ENCODE measurements at regions not wholly inside any gene's neighbourhood (a gene's known extent, or its start where the extent isn't known, plus 50 kb on each side); places are given as distances from the start of the nearest gene placed in this dataset.

GRCh38 chr15:47184003-47184907 lies 533.0 kb upstream of the SEMA6D start:
- TF ChIP-seq HES4 (CRISPR knock-in tag; IDR thresholded peaks at IDR 0.05; ENCODE audit: borderline replicate concordance) (no peak), ZNF20 (CRISPR knock-in tag; IDR thresholded peaks at IDR 0.05) (no peak), ZNF331 (CRISPR knock-in tag; IDR thresholded peaks at IDR 0.05) (no peak), SMAD3 (CRISPR knock-in tag; IDR thresholded peaks at IDR 0.05) (no peak), HNRNPLL (IDR thresholded peaks at IDR 0.05; ENCODE audit: low read depth, low read length, poor library complexity, severe bottlenecking) (peak; percentile 85), ZNF33B (CRISPR knock-in tag; IDR thresholded peaks at IDR 0.05) (no peak), MXD4 (CRISPR knock-in tag; IDR thresholded peaks at IDR 0.05) (no peak)
- Histone ChIP-seq H3K4me3 (replicated peaks in 1 of 3; ENCODE audit: insufficient read depth in 1 of 3, low read depth in 2 of 3, low read length in 3 of 3) (no peak overlapping the region), H3K27ac (ENCODE audit: extremely low read length, insufficient read depth, low read length) (no peak overlapping the region), H3K9me3 (ENCODE audit: low read length) (peaks cover 41% of the 10 kb centered on the region), H3K36me3 (replicated peaks in 1 of 2; ENCODE audit: control insufficient read depth in 1 of 2, insufficient read depth in 2 of 2, low read length in 2 of 2) (no peaks in the 10 kb centered on the region), H3K27me3 (ENCODE audit: control insufficient read depth in 1 of 2, insufficient read depth in 2 of 2, low read length in 2 of 2) (no peaks in the 10 kb centered on the region; a peak in 1 of 5 replicates), H3K4me2 (ENCODE audit: low read depth, low read length) (no peak overlapping the region), H3K79me2 (ENCODE audit: insufficient read depth, low read length) (no peaks in the 10 kb centered on the region), H3K4me1 (ENCODE audit: insufficient read depth, low read length) (no peaks in the 10 kb centered on the region), H4K20me1 (ENCODE audit: insufficient read depth, low read length) (no peaks in the 10 kb centered on the region), H2AFZ (ENCODE audit: low read length) (no peak overlapping the region), H3K9ac (ENCODE audit: insufficient read depth, low read depth, low read length) (no peak overlapping the region)
- in situ Hi-C loops (cut with HindIII; ENCODE audit: extremely low pct_ligation_motif_present, low pct_unique_long_range_greater_than_20kb) (loop anchor here (25.0 kb wide), 1 partner anchor 1103 kb away; no protein-coding TSS in a partner anchor), intact Hi-C loops (cut with micrococcal nuclease; ENCODE audit: unreplicated experiment) (no loop called here)
- POLR2A ChIA-PET, result no interaction called here
- no TSS peak for BruUV-seq (replicated peaks)
- ATAC-seq, result no peak
- FAIRE-seq, result no peak
- CTCF ChIA-PET (ENCODE audit: low intra/inter-chr PET ratio, low total read pairs), result no interaction called here
- WGBS (ENCODE audit: low lambda C conversion rate), result 63% methylated on average over 67 of the region's 84 CpGs
- DNase-seq (ENCODE audit: low spot score), result no peak
